Kidney (tissue), 13 donors: ENCODE measurements at regions not wholly inside any gene's neighbourhood (a gene's known extent, or its start where the extent isn't known, plus 50 kb on each side); places are given as distances from the start of the nearest gene placed in this dataset.

ENCODE experiments used
- DNase-seq, 5 donors: peaks; one replicate each; pipeline ENCODE4 v3.0.0-alpha.2; 2013 to 2020
- FAIRE-seq: peaks from 2 replicates; lab custom pipeline; 2012; peaks lifted over from hg19 to GRCh38; lab: Jason Lieb, UNC
- H3K27ac ChIP-seq, 2 donors: one replicate each; pipeline ENCODE4 v1.7.0; 2013; ENCODE audit warnings: low read depth in 2 of 2, low read length in 2 of 2, inconsistent platforms in 1 of 2
- H3K27me3 ChIP-seq: one replicate; pipeline ENCODE4 v1.7.1; 2013; ENCODE audit warnings: low read length, inconsistent platforms; ENCODE audit not compliant: control insufficient read depth, insufficient read depth
- H3K36me3 ChIP-seq, 3 donors: one replicate each; pipeline versions ENCODE4 v1.7.0 to v1.7.1; 2013; ENCODE audit warnings: low read length in 3 of 3, control low read depth in 1 of 3, inconsistent platforms in 1 of 3; ENCODE audit not compliant: insufficient read depth in 3 of 3, control insufficient read depth in 2 of 3
- H3K4me1 ChIP-seq, 3 donors: one replicate each; pipeline versions ENCODE4 v1.7.0 to v1.7.1; 2013; ENCODE audit warnings: low read length in 3 of 3, inconsistent platforms in 1 of 3, low read depth in 1 of 3; ENCODE audit not compliant: control insufficient read depth in 2 of 3, insufficient read depth in 2 of 3
- H3K4me3 ChIP-seq, 3 donors: one replicate each; pipeline versions ENCODE4 v1.7.0 to v1.8.1; 2013; ENCODE audit warnings: low read length in 3 of 3, control low read depth in 1 of 3, inconsistent platforms in 1 of 3
- H3K9ac ChIP-seq, 3 donors: one replicate each; pipeline versions ENCODE4 v1.7.0 to v1.7.1; 2013; ENCODE audit warnings: low read length in 3 of 3, control low read depth in 1 of 3, inconsistent platforms in 1 of 3
- H3K9me3 ChIP-seq, 3 donors: one replicate each; pipeline versions ENCODE4 v1.7.0 to v1.7.1; 2013; ENCODE audit warnings: low read length in 3 of 3, control low read depth in 1 of 3, inconsistent platforms in 1 of 3; ENCODE audit not compliant: control insufficient read depth in 2 of 3, insufficient read depth in 1 of 3
- intact Hi-C: fragments of 100-400 bp; cut with DNase I; formaldehyde crosslinking; loops from one replicate; pipeline ENCODE4 v1.11.1; 2022
- TF ChIP-seq, protein P1 (sequence below): IDR thresholded peaks from 3 replicates; pipeline ENCODE4 v1.5.1; 2012; ENCODE audit warnings: mild to moderate bottlenecking, moderate library complexity, borderline replicate concordance; ENCODE audit not compliant: insufficient read depth; ENCODE audit errors: extremely low read depth
- donor health status: control.
- donor health status: control.
- donor health status: control.
- donor health status: control.
- donor health status: control.
- donor health status: DM: yes; HTN: yes; CAD: no.
- donor health status: Normal renal cell carcinoma (clear cell type).

DNA sequence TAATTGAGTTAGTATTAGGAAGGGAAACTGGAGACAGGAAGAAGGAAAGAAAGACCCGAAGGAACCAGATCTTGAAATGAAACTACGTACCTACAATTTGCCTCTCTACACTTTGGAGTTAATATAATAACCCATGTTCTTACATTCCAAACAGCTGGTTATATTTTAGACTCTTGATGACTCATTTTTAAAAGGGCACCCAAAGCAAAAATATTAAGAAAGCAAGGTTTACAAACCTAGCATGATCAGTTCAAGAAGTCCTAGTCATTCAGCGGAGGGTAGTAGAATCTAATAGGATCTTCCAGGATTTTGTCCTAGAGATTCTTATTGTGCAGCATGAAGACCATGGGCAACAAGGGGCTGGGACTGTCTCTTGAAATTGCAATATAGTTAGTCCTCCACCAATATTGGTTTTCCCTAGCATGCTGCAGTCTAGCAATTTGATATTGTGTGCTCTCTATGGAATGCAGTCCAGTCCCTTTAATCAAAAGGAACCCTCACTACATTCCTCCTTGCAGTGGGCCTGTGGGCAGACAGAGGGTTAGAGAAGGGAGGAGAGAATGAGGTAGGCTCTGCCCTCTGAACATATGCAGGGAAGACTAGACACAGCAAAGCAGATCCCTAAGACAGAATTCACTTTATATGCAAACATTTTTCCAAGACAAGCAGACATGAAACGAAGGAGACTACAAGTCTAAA is 230.3 kb downstream of the INHBA start:
- DNase-seq (no peak), FAIRE-seq (no peak)
- intact Hi-C loops: no loop called here
- Histone ChIP-seq H3K36me3 (no peaks in the 10 kb centered on the region), H3K27ac (no peak overlapping the region), H3K27me3 (no peaks in the 10 kb centered on the region), H3K9me3 (no peaks in the 10 kb centered on the region), H3K9ac (no peak overlapping the region), H3K4me3 (no peak overlapping the region), H3K4me1 (no peaks in the 10 kb centered on the region)
- TF ChIP-seq, protein P1, sequence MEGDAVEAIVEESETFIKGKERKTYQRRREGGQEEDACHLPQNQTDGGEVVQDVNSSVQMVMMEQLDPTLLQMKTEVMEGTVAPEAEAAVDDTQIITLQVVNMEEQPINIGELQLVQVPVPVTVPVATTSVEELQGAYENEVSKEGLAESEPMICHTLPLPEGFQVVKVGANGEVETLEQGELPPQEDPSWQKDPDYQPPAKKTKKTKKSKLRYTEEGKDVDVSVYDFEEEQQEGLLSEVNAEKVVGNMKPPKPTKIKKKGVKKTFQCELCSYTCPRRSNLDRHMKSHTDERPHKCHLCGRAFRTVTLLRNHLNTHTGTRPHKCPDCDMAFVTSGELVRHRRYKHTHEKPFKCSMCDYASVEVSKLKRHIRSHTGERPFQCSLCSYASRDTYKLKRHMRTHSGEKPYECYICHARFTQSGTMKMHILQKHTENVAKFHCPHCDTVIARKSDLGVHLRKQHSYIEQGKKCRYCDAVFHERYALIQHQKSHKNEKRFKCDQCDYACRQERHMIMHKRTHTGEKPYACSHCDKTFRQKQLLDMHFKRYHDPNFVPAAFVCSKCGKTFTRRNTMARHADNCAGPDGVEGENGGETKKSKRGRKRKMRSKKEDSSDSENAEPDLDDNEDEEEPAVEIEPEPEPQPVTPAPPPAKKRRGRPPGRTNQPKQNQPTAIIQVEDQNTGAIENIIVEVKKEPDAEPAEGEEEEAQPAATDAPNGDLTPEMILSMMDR: no peak

DNA sequence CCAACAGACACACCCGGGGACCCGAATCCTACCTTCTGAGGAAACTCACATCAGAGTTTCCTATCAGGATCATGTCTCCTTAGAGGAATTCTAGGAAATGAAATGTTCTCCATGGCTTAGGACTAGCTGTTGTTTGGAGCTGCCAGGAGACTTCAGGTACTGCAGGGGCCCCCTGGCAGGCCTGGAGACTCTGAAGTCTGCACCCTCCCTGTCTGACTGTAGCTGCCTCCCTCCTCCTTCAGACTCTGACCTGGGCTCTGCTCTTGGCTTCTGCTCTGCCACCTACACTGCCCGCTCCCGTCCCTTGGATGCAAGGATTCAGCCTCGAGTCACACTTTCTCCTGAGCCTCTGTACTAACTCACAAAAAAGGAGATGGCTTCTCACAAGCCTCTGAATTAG is 232.8 kb downstream of the INHBA start:
- TF ChIP-seq, protein P1: no peak
- H3K9me3 ChIP-seq: no peaks in the 10 kb centered on the region
- no peak overlapping the region for H3K9ac ChIP-seq
- no peak overlapping the region for H3K4me3 ChIP-seq
- FAIRE-seq (no peak), DNase-seq (no peak)
- intact Hi-C loops: no loop called here
- no peaks in the 10 kb centered on the region for H3K27me3 ChIP-seq
- H3K27ac ChIP-seq: no peak overlapping the region
- H3K4me1 ChIP-seq: no peaks in the 10 kb centered on the region
- H3K36me3 ChIP-seq: no peaks in the 10 kb centered on the region

GRCh38 chr7:41467596-41467995 is 235.3 kb downstream of the INHBA start:
- TF ChIP-seq, protein P1: no peak
- H3K4me3 ChIP-seq: no peak overlapping the region
- DNase-seq (no peak), FAIRE-seq (no peak)
- H3K9me3 ChIP-seq: no peaks in the 10 kb centered on the region
- no peaks in the 10 kb centered on the region for H3K36me3 ChIP-seq
- H3K27ac ChIP-seq: no peak overlapping the region
- intact Hi-C loops: no loop called here
- H3K27me3 ChIP-seq: no peaks in the 10 kb centered on the region
- no peaks in the 10 kb centered on the region for H3K4me1 ChIP-seq
- H3K9ac ChIP-seq: no peak overlapping the region
